MM.1S (cell line): ENCODE measurements at regions not wholly inside any gene's neighbourhood (a gene's known extent, or its start where the extent isn't known, plus 50 kb on each side); places are given as distances from the start of the nearest gene placed in this dataset.

Source experiments
- DNase-seq: peaks from one replicate; pipeline ENCODE4 v3.0.0-alpha.2; 2015
- H2AFZ ChIP-seq: fragments of 300-600 bp; sonication (generic); 2 replicates; pipeline ENCODE4 v1.6.0; 2016; ENCODE audit warnings: antibody characterized with exemption, low read length
- H3F3A ChIP-seq: fragments of 300-600 bp; sonication (generic); 2 replicates; pipeline ENCODE4 v1.6.1; 2016; ENCODE audit warnings: mild to moderate bottlenecking, antibody characterized with exemption, low read length, moderate library complexity, mixed read lengths; ENCODE audit not compliant: insufficient read depth
- H3K27ac ChIP-seq: fragments of 300-600 bp; sonication (generic); 2 replicates; pipeline ENCODE4 v1.5.1; 2016; ENCODE audit warnings: mild to moderate bottlenecking, low read length
- H3K27me3 ChIP-seq: fragments of 300-600 bp; sonication (generic); replicated peaks from 2 replicates; pipeline ENCODE4 v1.6.0; 2016; ENCODE audit warnings: low read length; ENCODE audit not compliant: insufficient read depth
- H3K36me3 ChIP-seq: fragments of 300-600 bp; sonication (generic); replicated peaks from 2 replicates; pipeline ENCODE4 v1.6.1; 2016; ENCODE audit warnings: mild to moderate bottlenecking, low read length, mixed read lengths; ENCODE audit not compliant: insufficient read depth
- H3K4me1 ChIP-seq: fragments of 300-600 bp; sonication (generic); 2 replicates; pipeline ENCODE4 v1.6.1; 2016; ENCODE audit warnings: low read length, mixed read lengths
- H3K4me2 ChIP-seq: fragments of 300-600 bp; sonication (generic); 2 replicates; pipeline ENCODE4 v1.6.0; 2016; ENCODE audit warnings: low read depth, low read length
- H3K4me3 ChIP-seq: fragments of 300-600 bp; sonication (generic); 2 replicates; pipeline ENCODE4 v1.5.1; 2016; ENCODE audit warnings: low read length, mixed read lengths
- H3K79me2 ChIP-seq: fragments of 300-600 bp; sonication (generic); 2 replicates; pipeline ENCODE4 v1.6.1; 2016; ENCODE audit warnings: mixed run types, low read length, mixed read lengths
- H3K9ac ChIP-seq: fragments of 300-600 bp; sonication (generic); 2 replicates; pipeline ENCODE4 v1.6.1; 2016; ENCODE audit warnings: low read length, mixed read lengths
- H3K9me2 ChIP-seq: fragments of 300-600 bp; sonication (generic); replicated peaks from 2 replicates; pipeline ENCODE4 v1.6.1; 2016; ENCODE audit warnings: mild to moderate bottlenecking, low read length, mixed read lengths; ENCODE audit not compliant: insufficient read depth
- H3K9me3 ChIP-seq: fragments of 300-600 bp; sonication (generic); replicated peaks from 2 replicates; pipeline ENCODE4 v1.6.1; 2016; ENCODE audit warnings: mild to moderate bottlenecking, low read length, mixed read lengths; ENCODE audit not compliant: insufficient read depth
- H4K20me1 ChIP-seq: fragments of 300-600 bp; sonication (generic); 2 replicates; pipeline ENCODE4 v1.6.1; 2016; ENCODE audit warnings: mild to moderate bottlenecking, low read length, moderate library complexity, mixed read lengths; ENCODE audit not compliant: insufficient read depth
- EZH2 ChIP-seq: fragments of 300-600 bp; sonication (generic); optimal IDR thresholded peaks from 2 replicates; pipeline ENCODE3; 2017; ENCODE audit warnings: low read depth, mild to moderate bottlenecking, antibody characterized with exemption, low read length, mixed read lengths
- EZH2phosphoT487 ChIP-seq: fragments of 300-600 bp; sonication (generic); IDR thresholded peaks from 2 replicates; pipeline ENCODE4 v1.6.1; 2018; ENCODE audit warnings: antibody characterized with exemption, low read length
- TF ChIP-seq, protein P1 (sequence below): fragments of 300-600 bp; sonication (generic); IDR thresholded peaks from 2 replicates; pipeline ENCODE4 v1.5.1; 2016; ENCODE audit warnings: antibody characterized with exemption, low read length, mixed read lengths

DNA sequence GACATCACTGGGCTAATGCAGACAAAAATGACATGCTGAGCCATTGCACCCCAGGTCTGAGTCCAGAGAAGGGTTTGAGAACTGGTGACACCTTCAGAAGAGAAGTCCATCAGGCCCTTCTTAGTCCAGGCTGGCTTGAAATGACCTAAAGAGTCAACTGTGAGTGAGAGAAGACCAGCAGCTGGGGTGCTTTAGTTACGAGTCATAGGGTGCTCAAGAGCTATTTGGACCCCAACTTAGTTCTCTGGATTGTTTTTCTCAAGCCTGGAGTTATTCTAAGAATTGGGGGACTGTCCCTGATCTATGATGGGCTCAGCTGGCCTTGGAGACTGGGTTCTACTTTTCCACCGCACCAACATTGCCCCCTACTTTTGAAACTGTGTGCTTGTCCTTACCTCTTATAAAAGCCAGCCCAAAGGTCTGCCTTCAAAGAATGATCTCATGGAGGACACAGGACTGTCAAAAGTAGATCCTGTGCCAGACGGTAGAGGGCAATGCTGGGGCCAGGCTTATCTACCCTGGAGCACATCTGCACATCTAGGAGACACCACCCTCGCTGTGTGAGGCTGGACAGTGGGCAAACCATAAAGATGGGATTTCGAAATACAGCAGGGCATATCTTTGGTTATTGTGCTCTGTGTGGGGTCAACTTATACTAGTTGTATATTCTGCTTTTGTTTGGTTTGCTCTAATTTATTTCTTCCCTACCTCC, 333.0 kb upstream of the SLC14A2 start:
- no peaks in the 10 kb centered on the region for H3F3A ChIP-seq
- no peak overlapping the region for H3K4me2 ChIP-seq
- no peaks in the 10 kb centered on the region for H3K27me3 ChIP-seq
- H3K4me1 ChIP-seq = no peaks in the 10 kb centered on the region
- H3K9me2 ChIP-seq = no peaks in the 10 kb centered on the region
- H3K9me3 ChIP-seq = no peaks in the 10 kb centered on the region
- no peak for DNase-seq
- H2AFZ ChIP-seq = no peak overlapping the region
- H3K4me3 ChIP-seq = no peak overlapping the region
- H3K9ac ChIP-seq = no peak overlapping the region
- no peaks in the 10 kb centered on the region for H3K36me3 ChIP-seq
- no peaks in the 10 kb centered on the region for H3K79me2 ChIP-seq
- H4K20me1 ChIP-seq = no peaks in the 10 kb centered on the region
- H3K27ac ChIP-seq = no peak overlapping the region
- no peak for TF ChIP-seq EZH2phosphoT487
- TF ChIP-seq, protein P1, sequence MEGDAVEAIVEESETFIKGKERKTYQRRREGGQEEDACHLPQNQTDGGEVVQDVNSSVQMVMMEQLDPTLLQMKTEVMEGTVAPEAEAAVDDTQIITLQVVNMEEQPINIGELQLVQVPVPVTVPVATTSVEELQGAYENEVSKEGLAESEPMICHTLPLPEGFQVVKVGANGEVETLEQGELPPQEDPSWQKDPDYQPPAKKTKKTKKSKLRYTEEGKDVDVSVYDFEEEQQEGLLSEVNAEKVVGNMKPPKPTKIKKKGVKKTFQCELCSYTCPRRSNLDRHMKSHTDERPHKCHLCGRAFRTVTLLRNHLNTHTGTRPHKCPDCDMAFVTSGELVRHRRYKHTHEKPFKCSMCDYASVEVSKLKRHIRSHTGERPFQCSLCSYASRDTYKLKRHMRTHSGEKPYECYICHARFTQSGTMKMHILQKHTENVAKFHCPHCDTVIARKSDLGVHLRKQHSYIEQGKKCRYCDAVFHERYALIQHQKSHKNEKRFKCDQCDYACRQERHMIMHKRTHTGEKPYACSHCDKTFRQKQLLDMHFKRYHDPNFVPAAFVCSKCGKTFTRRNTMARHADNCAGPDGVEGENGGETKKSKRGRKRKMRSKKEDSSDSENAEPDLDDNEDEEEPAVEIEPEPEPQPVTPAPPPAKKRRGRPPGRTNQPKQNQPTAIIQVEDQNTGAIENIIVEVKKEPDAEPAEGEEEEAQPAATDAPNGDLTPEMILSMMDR = no peak
- TF ChIP-seq EZH2 = no peak

DNA sequence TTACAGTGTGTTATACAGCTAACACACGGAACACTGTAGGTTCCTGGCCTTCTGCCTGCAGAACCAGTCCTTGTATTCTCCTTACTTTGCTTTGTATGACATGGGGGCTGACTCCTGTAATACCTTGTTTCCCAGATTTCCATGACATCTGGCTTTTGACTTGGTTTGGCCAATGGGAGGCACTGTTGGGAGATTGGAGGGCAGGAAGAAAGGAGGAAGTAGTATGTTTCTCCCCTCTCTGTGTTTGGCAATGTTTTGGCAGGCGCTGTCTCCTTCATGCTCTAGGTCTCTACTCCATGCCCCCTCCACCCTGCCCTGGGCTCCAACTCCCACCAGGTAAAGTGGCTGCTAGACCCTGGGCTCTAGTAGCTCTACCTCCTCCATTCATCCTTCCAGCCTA, 331.1 kb upstream of the SLC14A2 start:
- H3K27ac ChIP-seq = no peak overlapping the region
- H2AFZ ChIP-seq = no peak overlapping the region
- H3K36me3 ChIP-seq = no peaks in the 10 kb centered on the region
- no peak for DNase-seq
- H3K79me2 ChIP-seq = no peaks in the 10 kb centered on the region
- no peaks in the 10 kb centered on the region for H3K4me1 ChIP-seq
- no peak overlapping the region for H3K4me3 ChIP-seq
- no peaks in the 10 kb centered on the region for H4K20me1 ChIP-seq
- H3K4me2 ChIP-seq = no peak overlapping the region
- no peaks in the 10 kb centered on the region for H3F3A ChIP-seq
- H3K27me3 ChIP-seq = no peaks in the 10 kb centered on the region
- H3K9ac ChIP-seq = no peak overlapping the region
- no peaks in the 10 kb centered on the region for H3K9me3 ChIP-seq
- no peaks in the 10 kb centered on the region for H3K9me2 ChIP-seq
- TF ChIP-seq, protein P1 = no peak
- no peak for TF ChIP-seq EZH2phosphoT487
- no peak for TF ChIP-seq EZH2

GRCh38 chr18:45284851-45285250, 330.4 kb upstream of the SLC14A2 start:
- DNase-seq = no peak
- H3K27me3 ChIP-seq = no peaks in the 10 kb centered on the region
- no peaks in the 10 kb centered on the region for H3K36me3 ChIP-seq
- H3K79me2 ChIP-seq = no peaks in the 10 kb centered on the region
- H3F3A ChIP-seq = no peaks in the 10 kb centered on the region
- TF ChIP-seq EZH2phosphoT487 (no peak), EZH2 (no peak)
- TF ChIP-seq, protein P1 = no peak
- no peak overlapping the region for H3K4me2 ChIP-seq
- no peaks in the 10 kb centered on the region for H3K9me2 ChIP-seq
- no peak overlapping the region for H2AFZ ChIP-seq
- H3K9me3 ChIP-seq = no peaks in the 10 kb centered on the region
- no peak overlapping the region for H3K27ac ChIP-seq
- no peaks in the 10 kb centered on the region for H4K20me1 ChIP-seq
- H3K9ac ChIP-seq = no peak overlapping the region
- no peak overlapping the region for H3K4me3 ChIP-seq
- H3K4me1 ChIP-seq = no peaks in the 10 kb centered on the region
